Mesendoderm (in vitro differentiated cells): ENCODE measurements at regions not wholly inside any gene's neighbourhood (a gene's known extent, or its start where the extent isn't known, plus 50 kb on each side); places are given as distances from the start of the nearest gene placed in this dataset.

ENCODE experiments used
- DNase-seq: peaks from one replicate; pipeline ENCODE4 v3.0.0; 2013
- H2AK5ac ChIP-seq: 2 replicates; pipeline ENCODE4 v1.6.1; 2013; ENCODE audit warnings: low read length, inconsistent platforms
- H2BK120ac ChIP-seq: 2 replicates; pipeline ENCODE4 v1.6.1; 2013; ENCODE audit warnings: low read depth, mild to moderate bottlenecking, low read length, moderate library complexity, mixed read lengths
- H2BK15ac ChIP-seq: replicated peaks from 2 replicates; pipeline ENCODE4 v1.6.1; 2013; ENCODE audit warnings: low read depth, mild to moderate bottlenecking, moderate library complexity
- H2BK5ac ChIP-seq: 2 replicates; pipeline ENCODE4 v1.6.1; 2013; ENCODE audit warnings: low read length, inconsistent platforms
- H3K18ac ChIP-seq: 2 replicates; pipeline ENCODE4 v1.6.1; 2013; ENCODE audit warnings: mild to moderate bottlenecking, low read length, mixed read lengths
- H3K23ac ChIP-seq: one replicate; pipeline ENCODE4 v1.6.1; 2013; ENCODE audit warnings: low read length
- H3K27ac ChIP-seq: 2 replicates; pipeline ENCODE4 v1.5.1; 2013; ENCODE audit warnings: low read depth, mild to moderate bottlenecking, inconsistent platforms, low read length, moderate library complexity
- H3K27me3 ChIP-seq: 2 replicates; pipeline ENCODE4 v1.6.1; 2013; ENCODE audit warnings: low read length, control low read depth, mild to moderate bottlenecking, inconsistent platforms; ENCODE audit not compliant: insufficient read depth, poor library complexity
- H3K36me3 ChIP-seq: 2 replicates; pipeline ENCODE4 v1.6.1; 2013; ENCODE audit warnings: low read length, inconsistent platforms; ENCODE audit not compliant: control insufficient read depth, insufficient read depth
- H3K4ac ChIP-seq: one replicate; pipeline ENCODE4 v1.6.1; 2013; ENCODE audit warnings: low read depth, mild to moderate bottlenecking, low read length, moderate library complexity
- H3K4me1 ChIP-seq: 2 replicates; pipeline ENCODE4 v1.6.1; 2013; ENCODE audit warnings: low read depth, low read length, inconsistent platforms; ENCODE audit not compliant: control insufficient read depth
- H3K4me2 ChIP-seq: 2 replicates; pipeline ENCODE4 v1.6.1; 2013; ENCODE audit warnings: low read length
- H3K4me3 ChIP-seq: 2 replicates; pipeline ENCODE4 v1.5.1; 2013; ENCODE audit warnings: mild to moderate bottlenecking, low read length
- H3K56ac ChIP-seq: one replicate; pipeline ENCODE4 v1.6.1; 2013; ENCODE audit warnings: low read length
- H3K79me1 ChIP-seq: 2 replicates; pipeline ENCODE4 v1.6.1; 2013; ENCODE audit warnings: low read length, inconsistent platforms
- H3K79me2 ChIP-seq: 2 replicates; pipeline ENCODE4 v1.6.1; 2013; ENCODE audit warnings: mild to moderate bottlenecking, low read length; ENCODE audit not compliant: control insufficient read depth, insufficient read depth
- H3K9ac ChIP-seq: 2 replicates; pipeline ENCODE4 v1.6.1; 2013; ENCODE audit warnings: low read length, inconsistent platforms
- H4K5ac ChIP-seq: one replicate; pipeline ENCODE4 v1.6.1; 2013; ENCODE audit warnings: low read length
- H4K8ac ChIP-seq: one replicate; pipeline ENCODE4 v1.6.1; 2013; ENCODE audit warnings: low read depth, mild to moderate bottlenecking, control low read depth, low read length, moderate library complexity
- WGBS: extraction: QIAGEN DNeasy Blood & Tissue Kit; methylation state at CpG from one replicate; pipeline ENCODE4 v1.1.7; 2013; ENCODE audit warnings: low lambda C conversion rate, missing lambda C conversion rate; ENCODE audit not compliant: insufficient coverage; ENCODE audit errors: extremely low coverage; 5-methylcytosine and 5-hydroxymethylcytosine counted together

DNA sequence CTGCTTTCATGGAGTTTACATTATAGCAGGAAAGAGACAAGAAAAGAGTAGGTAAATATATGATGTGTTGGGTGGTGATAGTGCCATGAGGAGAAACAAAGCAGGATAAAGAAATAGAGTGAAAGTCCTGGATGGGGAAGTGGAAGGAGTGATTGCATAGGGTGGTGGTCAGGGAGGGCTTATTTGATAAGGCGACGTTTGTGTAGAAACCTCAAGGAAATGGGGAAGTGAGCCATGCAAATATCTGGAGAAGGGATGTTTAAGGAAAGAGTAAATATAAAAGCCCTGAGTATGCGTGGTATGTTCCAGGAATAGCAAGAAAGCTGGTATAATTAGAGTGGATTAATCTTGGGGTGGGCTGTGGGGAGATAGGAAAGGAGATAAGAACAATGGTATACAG is 134.7 kb upstream of the SV2C start:
- Histone ChIP-seq H4K8ac (no peak overlapping the region), H4K5ac (no peak overlapping the region), H2BK5ac (no peak overlapping the region), H3K9ac (no peak overlapping the region), H3K4me1 (no peaks in the 10 kb centered on the region), H3K36me3 (no peaks in the 10 kb centered on the region), H3K23ac (no peak overlapping the region), H3K4ac (no peak overlapping the region), H2BK120ac (no peak overlapping the region), H3K4me2 (no peak overlapping the region), H3K18ac (no peak overlapping the region), H2AK5ac (no peak overlapping the region), H3K56ac (no peak overlapping the region), H3K27ac (no peak overlapping the region), H3K27me3 (no peaks in the 10 kb centered on the region), H3K79me1 (no peaks in the 10 kb centered on the region), H3K4me3 (no peak overlapping the region), H2BK15ac (no peak overlapping the region), H3K79me2 (no peaks in the 10 kb centered on the region)
- no peak for DNase-seq
- WGBS, result no CpG with 5 or more reads among the region's 3 CpGs

DNA sequence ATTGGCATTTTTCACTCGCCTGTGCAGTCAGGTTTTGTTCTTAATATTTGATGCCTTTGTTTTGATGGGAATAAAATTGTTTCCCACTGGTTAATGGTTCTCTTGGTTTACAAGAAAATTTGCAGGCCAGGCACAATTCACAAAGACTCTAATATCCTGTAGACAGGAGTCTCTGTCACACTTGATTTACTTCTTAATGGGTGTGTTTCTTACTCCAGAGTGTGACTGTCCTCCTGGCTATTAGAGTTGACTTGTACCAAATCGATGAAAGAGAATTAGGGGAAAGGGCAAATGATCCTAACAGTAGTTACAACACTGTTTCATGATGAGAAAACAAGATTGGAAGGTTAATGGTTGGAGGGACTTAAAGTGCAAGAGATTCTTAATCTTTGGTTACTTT is 142.8 kb upstream of the SV2C start:
- Histone ChIP-seq H3K27ac (no peak overlapping the region), H3K4me2 (no peak overlapping the region), H4K5ac (no peak overlapping the region), H2BK120ac (no peak overlapping the region), H3K4ac (no peak overlapping the region), H3K18ac (no peak overlapping the region), H3K56ac (no peak overlapping the region), H3K27me3 (no peaks in the 10 kb centered on the region), H3K79me1 (no peaks in the 10 kb centered on the region), H3K4me3 (no peak overlapping the region), H3K9ac (no peak overlapping the region), H2AK5ac (no peak overlapping the region), H3K4me1 (no peaks in the 10 kb centered on the region), H2BK15ac (no peak overlapping the region), H4K8ac (no peak overlapping the region), H3K23ac (no peak overlapping the region), H3K36me3 (no peaks in the 10 kb centered on the region), H2BK5ac (no peak overlapping the region), H3K79me2 (no peaks in the 10 kb centered on the region)
- no CpG with 5 or more reads among the region's 2 CpGs for WGBS
- no peak for DNase-seq

DNA sequence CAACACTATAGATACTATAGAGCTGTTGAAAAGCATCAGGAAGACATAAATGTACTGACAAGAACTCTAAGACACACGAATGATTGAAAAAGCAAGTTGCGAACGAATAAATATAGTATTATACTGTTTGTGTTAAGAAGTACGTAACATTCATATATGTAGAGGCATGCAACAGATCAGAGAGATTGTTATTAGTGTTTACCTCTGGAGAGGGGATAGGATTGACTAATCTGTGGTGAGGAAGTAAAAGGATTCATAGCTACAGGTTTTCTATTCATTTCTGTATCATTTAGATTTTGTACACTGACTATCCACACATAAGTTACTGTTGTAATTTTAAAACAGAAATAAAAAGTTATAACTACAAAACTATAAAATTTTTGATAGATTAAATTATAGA is 147.6 kb upstream of the SV2C start:
- Histone ChIP-seq H3K27me3 (no peaks in the 10 kb centered on the region), H2AK5ac (no peak overlapping the region), H2BK5ac (no peak overlapping the region), H3K79me2 (no peaks in the 10 kb centered on the region), H4K8ac (no peak overlapping the region), H2BK120ac (no peak overlapping the region), H3K4me3 (no peak overlapping the region), H3K56ac (no peak overlapping the region), H3K4me2 (no peak overlapping the region), H2BK15ac (no peak overlapping the region), H3K79me1 (no peaks in the 10 kb centered on the region), H3K4ac (no peak overlapping the region), H3K18ac (no peak overlapping the region), H4K5ac (no peak overlapping the region), H3K9ac (no peak overlapping the region), H3K27ac (no peak overlapping the region), H3K4me1 (no peaks in the 10 kb centered on the region), H3K36me3 (no peaks in the 10 kb centered on the region), H3K23ac (no peak overlapping the region)
- no CpG with 5 or more reads among the region's 4 CpGs for WGBS
- no peak for DNase-seq

DNA sequence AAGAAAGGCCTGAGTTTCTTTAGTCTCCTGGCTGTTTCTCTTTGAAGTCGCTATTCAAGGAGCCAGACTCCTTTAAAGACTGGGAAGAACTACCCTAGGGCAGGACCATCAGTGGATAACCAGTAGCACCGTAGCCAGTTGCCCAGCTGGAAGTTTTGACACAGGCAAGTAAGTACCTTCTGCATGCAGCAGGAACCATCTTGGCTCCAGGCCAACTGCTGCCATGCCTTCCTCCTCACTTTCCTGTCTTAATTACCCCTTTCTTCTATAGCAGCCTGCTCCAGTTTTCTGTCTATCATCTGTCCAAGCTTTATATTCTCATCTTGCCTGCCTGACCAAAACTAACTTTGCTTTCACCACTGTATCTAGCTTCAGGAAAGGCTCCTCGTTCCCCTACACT is 149.7 kb upstream of the SV2C start:
- Histone ChIP-seq H3K4me3 (no peak overlapping the region), H3K23ac (no peak overlapping the region), H3K4ac (no peak overlapping the region), H3K56ac (no peak overlapping the region), H2BK15ac (no peak overlapping the region), H3K4me2 (no peak overlapping the region), H3K9ac (no peak overlapping the region), H3K36me3 (no peaks in the 10 kb centered on the region), H3K79me1 (no peaks in the 10 kb centered on the region), H2BK120ac (no peak overlapping the region), H4K5ac (no peak overlapping the region), H2BK5ac (no peak overlapping the region), H3K27me3 (no peaks in the 10 kb centered on the region), H3K18ac (no peak overlapping the region), H3K4me1 (peaks cover 2% of the 10 kb centered on the region), H3K79me2 (no peaks in the 10 kb centered on the region), H4K8ac (no peak overlapping the region), H3K27ac (no peak overlapping the region), H2AK5ac (no peak overlapping the region)
- DNase-seq, result no peak
- no CpG with 5 or more reads among the region's 3 CpGs for WGBS

DNA sequence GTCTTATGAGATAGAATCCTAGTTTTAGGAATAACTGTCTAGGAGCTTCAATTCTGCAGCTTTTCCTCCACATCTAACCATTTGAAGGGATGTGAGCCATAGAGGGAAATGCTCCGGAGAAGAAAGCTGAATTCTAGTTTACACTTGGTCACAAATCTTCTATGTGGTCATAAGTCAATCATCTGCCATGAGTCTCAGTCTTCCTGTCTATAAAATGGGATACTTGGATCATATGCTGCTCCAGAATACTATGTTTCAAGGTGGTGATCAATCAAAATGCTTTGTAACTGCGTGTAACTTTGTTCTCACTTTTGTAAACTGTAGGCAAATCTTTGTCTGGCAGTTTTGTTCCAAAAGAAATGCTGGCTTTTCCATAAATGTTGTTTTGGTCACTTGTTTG is 152.0 kb upstream of the SV2C start:
- H3K79me1 ChIP-seq, result no peaks in the 10 kb centered on the region
- no peak overlapping the region for H3K9ac ChIP-seq

DNA sequence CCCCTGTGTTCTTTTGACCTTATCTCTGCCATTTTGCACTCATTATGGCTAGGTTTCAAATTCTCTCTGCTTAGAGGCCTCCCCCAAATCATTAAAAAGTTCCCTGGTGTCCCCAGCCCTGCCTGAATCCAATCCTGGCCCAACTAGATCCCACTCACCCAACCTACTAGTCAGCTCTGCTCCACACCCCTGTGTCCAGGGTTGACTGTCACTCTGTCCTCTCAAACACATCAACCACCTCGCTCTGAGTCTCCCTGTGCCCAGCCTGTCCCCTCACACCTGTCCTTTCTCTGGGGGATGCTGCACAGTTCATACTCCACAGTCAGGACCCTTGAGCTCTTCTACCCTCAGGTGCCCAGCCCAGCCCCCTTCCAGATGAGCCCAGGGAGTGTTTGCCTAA is 154.2 kb upstream of the SV2C start:
- Histone ChIP-seq H3K4me1 (peaks cover 2% of the 10 kb centered on the region), H3K4me3 (no peak overlapping the region), H3K27me3 (no peaks in the 10 kb centered on the region), H3K27ac (no peak overlapping the region), H3K4me2 (no peak overlapping the region), H3K36me3 (no peaks in the 10 kb centered on the region), H3K4ac (no peak overlapping the region), H4K5ac (no peak overlapping the region), H2AK5ac (no peak overlapping the region), H3K18ac (no peak overlapping the region), H3K56ac (no peak overlapping the region), H3K9ac (no peak overlapping the region), H3K23ac (no peak overlapping the region), H2BK120ac (no peak overlapping the region), H3K79me2 (no peaks in the 10 kb centered on the region), H3K79me1 (no peaks in the 10 kb centered on the region), H4K8ac (no peak overlapping the region), H2BK15ac (no peak overlapping the region), H2BK5ac (no peak overlapping the region)
- WGBS, result no CpG with 5 or more reads among the region's 1 CpG
- DNase-seq, result no peak

More for the DNA sequence above, 152.0 kb upstream of the SV2C start:
- Histone ChIP-seq H2AK5ac (no peak overlapping the region), H2BK5ac (no peak overlapping the region), H3K4me3 (no peak overlapping the region), H3K23ac (no peak overlapping the region), H4K8ac (no peak overlapping the region), H3K79me2 (no peaks in the 10 kb centered on the region), H3K36me3 (no peaks in the 10 kb centered on the region), H3K27me3 (no peaks in the 10 kb centered on the region), H3K27ac (no peak overlapping the region), H3K4me1 (peaks cover 2% of the 10 kb centered on the region), H4K5ac (no peak overlapping the region), H3K56ac (no peak overlapping the region), H2BK15ac (no peak overlapping the region), H3K18ac (no peak overlapping the region), H3K4ac (no peak overlapping the region), H2BK120ac (no peak overlapping the region), H3K4me2 (no peak overlapping the region)
- DNase-seq, result no peak
- WGBS, result no CpG with 5 or more reads among the region's 2 CpGs
